GM12878 (cell line): ENCODE measurements at regions not wholly inside any gene's neighbourhood (a gene's known extent, or its start where the extent isn't known, plus 50 kb on each side); places are given as distances from the start of the nearest gene placed in this dataset.

ENCODE experiments used
- ATAC-seq: fragments of 200-7000 bp; cut with Tn5 transposase; 3 replicates; pipeline ENCODE4 v1.9.1; 2020; ENCODE audit warnings: mild to moderate bottlenecking, moderate library complexity
- BruUV-seq: library from RNA; stranded (reverse); fragments of 400-500 nt; replicated peaks from 2 replicates; lab custom pipeline; 2021; lab: Mats Ljungman, UMichigan
- CTCF ChIA-PET: fragments of 300-600 bp; sonication (Branson Sonifier 250); formaldehyde crosslinking; extraction: SDS; loops from one replicate; lab custom pipeline; 2021; ENCODE audit warnings: inconsistent platforms; lab: Yijun Ruan, JAX
- POLR2A ChIA-PET: fragments of 350-600 bp; formaldehyde crosslinking; extraction: SDS; loops from one replicate; lab custom pipeline; 2021; ENCODE audit warnings: inconsistent platforms; lab: Charles Lee
- RAD21 ChIA-PET: fragments of 300-600 bp; sonication (Branson Sonifier 250); formaldehyde crosslinking; loops from one replicate; lab custom pipeline; 2023; ENCODE audit warnings: antibody characterized with exemption; ENCODE audit not compliant: unreplicated experiment; lab: Charles Lee
- SMC1A ChIA-PET: fragments of 300-600 bp; sonication (Branson Sonifier 250); formaldehyde crosslinking; loops from one replicate; lab custom pipeline; 2023; ENCODE audit not compliant: unreplicated experiment, uncharacterized antibody; lab: Charles Lee
- DNase-seq: peaks from one replicate; pipeline ENCODE4 v3.0.0-alpha.2; 2011; ENCODE audit warnings: low read depth, low spot score
- FAIRE-seq: peaks from 3 replicates; lab custom pipeline; 2011; peaks lifted over from hg19 to GRCh38; lab: Jason Lieb, UNC
- H2AFZ ChIP-seq: 2 replicates; pipeline ENCODE4 v1.6.0; 2011; ENCODE audit warnings: low read depth, low read length, control low read depth; ENCODE audit not compliant: control insufficient read depth
- H3K27ac ChIP-seq: 2 replicates; pipeline ENCODE4 v1.5.1; 2011; ENCODE audit warnings: control low read depth; ENCODE audit not compliant: control insufficient read depth, insufficient read depth
- H3K27me3 ChIP-seq, 2 experiments: replicated peaks in 1 of 2; 2 replicates each; pipeline versions ENCODE4 v1.6.0 to v1.6.1; 2011; ENCODE audit warnings: low read length in 1 of 2; ENCODE audit not compliant: control insufficient read depth in 2 of 2, insufficient read depth in 2 of 2
- H3K36me3 ChIP-seq, 2 experiments: 2 replicates each; pipeline ENCODE4 v1.5.1; 2011; ENCODE audit warnings: low read length in 1 of 2; ENCODE audit not compliant: control insufficient read depth in 2 of 2, insufficient read depth in 2 of 2
- H3K4me1 ChIP-seq: 2 replicates; pipeline ENCODE4 v1.6.1; 2011; ENCODE audit warnings: mild to moderate bottlenecking, low read length, moderate library complexity, mixed read lengths; ENCODE audit not compliant: control insufficient read depth, insufficient read depth
- H3K4me2 ChIP-seq: 2 replicates; pipeline ENCODE4 v1.6.0; 2011; ENCODE audit warnings: control low read depth; ENCODE audit not compliant: control insufficient read depth, insufficient read depth
- H3K4me3 ChIP-seq: fragments of 200-600 bp; sonication (generic); 2 replicates; pipeline ENCODE4 v1.5.1; 2016
- H3K79me2 ChIP-seq: 2 replicates; pipeline ENCODE4 v1.6.0; 2011; ENCODE audit warnings: low read length; ENCODE audit not compliant: control insufficient read depth, insufficient read depth
- H3K9ac ChIP-seq: 2 replicates; pipeline ENCODE4 v1.8.0; 2011; ENCODE audit warnings: low read length, control low read depth, mixed read lengths; ENCODE audit not compliant: control insufficient read depth, insufficient read depth
- H3K9me3 ChIP-seq: replicated peaks from 3 replicates; pipeline ENCODE4 v1.5.1; 2011; ENCODE audit warnings: mild to moderate bottlenecking, low read length; ENCODE audit not compliant: control insufficient read depth, insufficient read depth
- H4K20me1 ChIP-seq: 2 replicates; pipeline ENCODE4 v1.6.0; 2011; ENCODE audit not compliant: control insufficient read depth, insufficient read depth
- ETV6 ChIP-seq, 2 experiments: fragments of 450-650 bp in 1 of 2; IDR thresholded peaks in 1 of 2; conservative IDR thresholded peaks in 1 of 2; 2 replicates each; pipeline ENCODE4 v1.6.1; 2014; ENCODE audit warnings: antibody characterized with exemption in 1 of 2, borderline replicate concordance in 1 of 2, low read depth in 1 of 2, mild to moderate bottlenecking in 1 of 2, moderate library complexity in 1 of 2
- LARP7 ChIP-seq: fragments of 450-650 bp; IDR thresholded peaks from 2 replicates; pipeline ENCODE4 v1.6.1; 2017; ENCODE audit warnings: mild to moderate bottlenecking
- POLR2AphosphoS5 ChIP-seq: IDR thresholded peaks from 2 replicates; pipeline ENCODE4 v1.6.1; 2011; ENCODE audit warnings: mild to moderate bottlenecking, low read length, inconsistent platforms
- SMAD1 ChIP-seq: fragments of 450-650 bp; IDR thresholded peaks from 2 replicates; pipeline ENCODE4 v1.6.1; 2018; ENCODE audit warnings: mild to moderate bottlenecking, low read depth; ENCODE audit not compliant: partially characterized antibody
- ZNF622 ChIP-seq: fragments of 450-650 bp; IDR thresholded peaks from 2 replicates; pipeline ENCODE4 v1.6.1; 2017; ENCODE audit warnings: mild to moderate bottlenecking, inconsistent platforms
- WGBS: methylation state at CpG from one replicate; pipeline ENCODE4 v1.1.6; 2016; ENCODE audit warnings: low lambda C conversion rate; ENCODE audit not compliant: insufficient replicate concordance, insufficient coverage; ENCODE audit errors: missing lambda C conversion rate; 5-methylcytosine and 5-hydroxymethylcytosine counted together
- in situ Hi-C: fragments of 300-500 bp; cut with MboI; formaldehyde crosslinking; loops from 9 replicates; pipeline ENCODE4 v1.14.3; 2018; ENCODE audit warnings: mixed read lengths
- intact Hi-C: fragments of 100-400 bp; cut with micrococcal nuclease; formaldehyde crosslinking; loops from one replicate; pipeline ENCODE4 v1.14.2; 2022; ENCODE audit not compliant: unreplicated experiment
- TF ChIP-seq, protein P1 (sequence below): fragments of 450-650 bp; conservative IDR thresholded peaks from 2 replicates; pipeline ENCODE4 v1.6.1; 2017; ENCODE audit warnings: mild to moderate bottlenecking, moderate library complexity
- TF ChIP-seq, protein P2 (sequence below): fragments of 450-650 bp; formaldehyde crosslinking; IDR thresholded peaks from 2 replicates; pipeline ENCODE4 v1.4.0; 2022; ENCODE audit warnings: mild to moderate bottlenecking, moderate library complexity

DNA sequence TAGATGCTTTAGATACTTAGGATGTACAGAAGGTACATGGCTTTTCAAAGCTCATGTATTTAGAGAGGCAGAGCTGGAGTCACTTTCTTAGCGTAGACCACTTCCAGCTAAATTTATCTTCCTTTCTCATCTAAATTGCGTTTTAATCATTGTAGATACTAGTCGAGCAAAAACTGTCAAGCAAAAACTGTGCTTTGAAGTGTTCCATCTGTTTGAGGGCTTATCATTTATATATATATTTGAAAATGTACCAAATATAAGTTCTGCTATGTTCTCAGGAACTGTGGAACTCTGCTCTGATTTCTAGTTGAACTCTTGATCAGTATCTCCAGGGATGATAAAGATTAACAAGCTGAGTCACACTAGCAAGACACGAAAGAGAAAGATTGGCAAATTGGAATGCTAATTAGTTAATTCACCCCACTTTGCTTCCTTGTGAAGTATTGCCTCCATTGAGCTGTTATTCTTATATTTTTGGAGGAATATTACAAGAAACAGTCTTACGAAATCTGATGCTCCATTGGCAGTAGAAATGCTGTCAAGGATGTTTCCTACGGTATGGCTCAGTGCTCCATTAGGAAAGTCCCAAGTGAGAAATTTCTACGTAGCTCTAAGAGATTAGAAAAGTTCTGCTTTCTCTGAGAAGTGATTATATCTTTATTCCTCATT, 310.7 kb downstream of the AEBP2 start:
- ChIA-PET POLR2A (no interaction called here), SMC1A (interaction anchor here (0.9 to 3.6 kb wide), 3 partner anchors 8 to 409 kb away, joined by 3 to 16 read pairs (median 16); no protein-coding TSS in a partner anchor), CTCF (interaction anchor here (1.0 to 2.2 kb wide), 2 partner anchors 11 to 472 kb away, joined by 3 to 8 read pairs; no protein-coding TSS in a partner anchor), RAD21 (interaction anchor here (0.7 kb wide), 1 partner anchor 10 kb away, joined by 4 read pairs; no protein-coding TSS in a partner anchor)
- no TSS peak for BruUV-seq
- Histone ChIP-seq H3K79me2 (no peaks in the 10 kb centered on the region), H3K4me1 (no peaks in the 10 kb centered on the region), H3K4me2 (no peak overlapping the region), H3K36me3 (no peaks in the 10 kb centered on the region), H4K20me1 (no peaks in the 10 kb centered on the region), H3K9ac (no peak overlapping the region), H2AFZ (no peak overlapping the region), H3K27me3 (no peaks in the 10 kb centered on the region), H3K9me3 (no peaks in the 10 kb centered on the region; the same call in 2 of the 3 replicates)
- FAIRE-seq (no peak), ATAC-seq (no peak), DNase-seq (no peak)
- WGBS = 25% methylated on average over 7 of the region's 7 CpGs
- intact Hi-C loops (no loop called here), in situ Hi-C loops (loop anchor here (25.0 kb wide), 1 partner anchor 837 kb away; no protein-coding TSS in a partner anchor)
- TF ChIP-seq POLR2AphosphoS5 (no peak), LARP7 (no peak), SMAD1 (no peak), ZNF622 (no peak), ETV6 (conservative IDR thresholded peaks at IDR 0.05 in 1 of 2, IDR thresholded peaks at IDR 0.05 in 1 of 2; ENCODE audit: borderline replicate concordance in 1 of 2, low read depth in 1 of 2) (no peak)
- TF ChIP-seq, protein P1, sequence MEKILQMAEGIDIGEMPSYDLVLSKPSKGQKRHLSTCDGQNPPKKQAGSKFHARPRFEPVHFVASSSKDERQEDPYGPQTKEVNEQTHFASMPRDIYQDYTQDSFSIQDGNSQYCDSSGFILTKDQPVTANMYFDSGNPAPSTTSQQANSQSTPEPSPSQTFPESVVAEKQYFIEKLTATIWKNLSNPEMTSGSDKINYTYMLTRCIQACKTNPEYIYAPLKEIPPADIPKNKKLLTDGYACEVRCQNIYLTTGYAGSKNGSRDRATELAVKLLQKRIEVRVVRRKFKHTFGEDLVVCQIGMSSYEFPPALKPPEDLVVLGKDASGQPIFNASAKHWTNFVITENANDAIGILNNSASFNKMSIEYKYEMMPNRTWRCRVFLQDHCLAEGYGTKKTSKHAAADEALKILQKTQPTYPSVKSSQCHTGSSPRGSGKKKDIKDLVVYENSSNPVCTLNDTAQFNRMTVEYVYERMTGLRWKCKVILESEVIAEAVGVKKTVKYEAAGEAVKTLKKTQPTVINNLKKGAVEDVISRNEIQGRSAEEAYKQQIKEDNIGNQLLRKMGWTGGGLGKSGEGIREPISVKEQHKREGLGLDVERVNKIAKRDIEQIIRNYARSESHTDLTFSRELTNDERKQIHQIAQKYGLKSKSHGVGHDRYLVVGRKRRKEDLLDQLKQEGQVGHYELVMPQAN = no peak
- TF ChIP-seq, protein P2, sequence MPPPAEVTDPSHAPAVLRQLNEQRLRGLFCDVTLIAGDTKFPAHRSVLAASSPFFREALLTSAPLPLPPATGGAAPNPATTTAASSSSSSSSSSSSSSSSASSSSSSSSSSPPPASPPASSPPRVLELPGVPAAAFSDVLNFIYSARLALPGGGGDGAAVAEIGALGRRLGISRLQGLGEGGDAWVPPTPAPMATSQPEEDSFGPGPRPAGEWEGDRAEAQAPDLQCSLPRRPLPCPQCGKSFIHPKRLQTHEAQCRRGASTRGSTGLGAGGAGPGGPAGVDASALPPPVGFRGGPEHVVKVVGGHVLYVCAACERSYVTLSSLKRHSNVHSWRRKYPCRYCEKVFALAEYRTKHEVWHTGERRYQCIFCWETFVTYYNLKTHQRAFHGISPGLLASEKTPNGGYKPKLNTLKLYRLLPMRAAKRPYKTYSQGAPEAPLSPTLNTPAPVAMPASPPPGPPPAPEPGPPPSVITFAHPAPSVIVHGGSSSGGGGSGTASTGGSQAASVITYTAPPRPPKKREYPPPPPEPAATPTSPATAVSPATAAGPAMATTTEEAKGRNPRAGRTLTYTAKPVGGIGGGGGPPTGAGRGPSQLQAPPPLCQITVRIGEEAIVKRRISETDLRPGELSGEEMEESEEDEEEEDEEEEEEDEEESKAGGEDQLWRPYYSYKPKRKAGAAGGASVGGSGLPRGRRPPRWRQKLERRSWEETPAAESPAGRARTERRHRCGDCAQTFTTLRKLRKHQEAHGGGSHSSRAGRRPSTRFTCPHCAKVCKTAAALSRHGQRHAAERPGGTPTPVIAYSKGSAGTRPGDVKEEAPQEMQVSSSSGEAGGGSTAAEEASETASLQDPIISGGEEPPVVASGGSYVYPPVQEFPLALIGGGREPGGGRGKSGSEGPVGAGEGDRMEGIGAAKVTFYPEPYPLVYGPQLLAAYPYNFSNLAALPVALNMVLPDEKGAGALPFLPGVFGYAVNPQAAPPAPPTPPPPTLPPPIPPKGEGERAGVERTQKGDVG (CRISPR knock-in tag) = no peak
- TF ChIP-seq, all 136 proteins: peak for 0
- Histone ChIP-seq H3K27ac (no peak overlapping the region), H3K4me3 (no peak overlapping the region)
